MG63 (cell line): ENCODE measurements at regions not wholly inside any gene's neighbourhood (a gene's known extent, or its start where the extent isn't known, plus 50 kb on each side); places are given as distances from the start of the nearest gene placed in this dataset.
A peak's percentile ranks its signal among the peaks of the same experiment; 100 is the strongest.
"Not testable (repeated sequence)": the region's sequence is repeated elsewhere in the genome, so short reads cannot be mapped to it uniquely, and the experiment has no call there.

Experiments used
- DNase-seq: peaks from one replicate; pipeline ENCODE4 v3.0.0-alpha.2; 2020
- H3K27me3 ChIP-seq: fragments of 250-450 bp; sonication (Bioruptor Pico); 2 replicates; pipeline ENCODE4 v1.5.1; 2020; ENCODE audit warnings: mild to moderate bottlenecking, moderate library complexity
- H3K36me3 ChIP-seq: fragments of 250-450 bp; sonication (Bioruptor Pico); 2 replicates; pipeline ENCODE4 v1.5.1; 2020; ENCODE audit warnings: mild to moderate bottlenecking, moderate library complexity
- H3K4me3 ChIP-seq: fragments of 250-450 bp; sonication (Bioruptor Pico); 2 replicates; pipeline ENCODE4 v1.5.1; 2020; ENCODE audit warnings: mild to moderate bottlenecking, moderate library complexity
- H3K9me3 ChIP-seq: fragments of 250-450 bp; sonication (Bioruptor Pico); 2 replicates; pipeline ENCODE4 v1.5.1; 2020; ENCODE audit warnings: mild to moderate bottlenecking, moderate library complexity

DNA sequence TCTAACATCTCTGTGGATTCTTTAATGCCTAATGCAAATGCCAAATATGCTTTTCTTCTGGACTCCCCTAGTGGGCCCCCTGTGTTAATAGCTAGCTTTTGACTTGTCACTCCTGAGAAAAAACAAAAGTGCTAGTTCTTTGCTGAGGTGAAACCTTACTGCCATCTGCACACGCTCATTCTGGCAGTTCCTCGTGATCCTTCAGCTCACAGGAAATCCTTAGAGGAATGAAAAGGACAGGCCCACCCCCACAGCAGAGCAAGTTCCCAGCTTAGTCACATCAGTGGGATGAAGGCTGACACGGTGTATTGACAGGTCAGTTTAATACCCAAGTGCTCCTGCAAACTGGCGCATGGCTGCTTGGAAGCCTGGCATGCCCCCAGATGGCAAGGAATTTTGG is 165.1 kb upstream of the ATP2B1 start:
- no peak for DNase-seq
- Histone ChIP-seq H3K36me3 (no peaks in the 10 kb centered on the region; the same call in 1 of the 2 replicates), H3K9me3 (no peaks in the 10 kb centered on the region; the same call in 1 of the 2 replicates), H3K4me3 (no peak overlapping the region), H3K27me3 (no peaks in the 10 kb centered on the region)

GRCh38 chr12:89872922-89873630 is 164.4 kb upstream of the ATP2B1 start:
- no peaks in the 10 kb centered on the region; the same call in 1 of the 2 replicates for H3K9me3 ChIP-seq
- no peak for DNase-seq
- H3K27me3 ChIP-seq = no peaks in the 10 kb centered on the region
- no peaks in the 10 kb centered on the region; the same call in 1 of the 2 replicates for H3K36me3 ChIP-seq
- no peak overlapping the region for H3K4me3 ChIP-seq

GRCh38 chr12:89870413-89871184 is 162.0 kb upstream of the ATP2B1 start:
- no peaks in the 10 kb centered on the region for H3K27me3 ChIP-seq
- no peaks in the 10 kb centered on the region for H3K36me3 ChIP-seq
- DNase-seq = no peak
- no peak overlapping the region for H3K4me3 ChIP-seq
- H3K9me3 ChIP-seq = no peaks in the 10 kb centered on the region; the same call in 1 of the 2 replicates

DNA sequence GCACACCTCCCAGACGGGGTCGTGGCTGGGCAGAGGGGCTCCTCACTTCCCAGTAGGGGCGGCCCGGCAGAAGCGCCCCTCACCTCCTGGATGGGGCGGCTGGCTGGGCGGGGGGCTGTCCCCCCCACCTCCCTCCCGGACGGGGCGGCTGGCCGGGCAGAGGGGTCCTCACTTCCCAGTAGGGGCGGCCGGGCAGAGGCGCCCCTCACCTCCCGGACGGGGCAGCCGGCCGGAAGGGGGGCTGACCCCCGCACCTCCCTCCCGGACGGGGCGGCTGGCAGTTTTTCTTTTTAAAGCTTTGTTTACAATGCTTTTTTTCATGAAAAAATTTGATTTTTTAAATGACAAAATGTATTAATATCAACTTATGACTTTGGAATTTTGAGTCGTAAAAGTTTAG is 159.0 kb upstream of the ATP2B1 start:
- not testable (repeated sequence) for DNase-seq, H3K4me3 ChIP-seq, H3K36me3 ChIP-seq, H3K9me3 ChIP-seq, H3K27me3 ChIP-seq

GRCh38 chr12:89864411-89864810 is 155.8 kb upstream of the ATP2B1 start:
- no peaks in the 10 kb centered on the region; the same call in 1 of the 2 replicates for H3K9me3 ChIP-seq
- no peak overlapping the region for H3K4me3 ChIP-seq
- no peak for DNase-seq
- H3K27me3 ChIP-seq = no peaks in the 10 kb centered on the region
- no peaks in the 10 kb centered on the region for H3K36me3 ChIP-seq

DNA sequence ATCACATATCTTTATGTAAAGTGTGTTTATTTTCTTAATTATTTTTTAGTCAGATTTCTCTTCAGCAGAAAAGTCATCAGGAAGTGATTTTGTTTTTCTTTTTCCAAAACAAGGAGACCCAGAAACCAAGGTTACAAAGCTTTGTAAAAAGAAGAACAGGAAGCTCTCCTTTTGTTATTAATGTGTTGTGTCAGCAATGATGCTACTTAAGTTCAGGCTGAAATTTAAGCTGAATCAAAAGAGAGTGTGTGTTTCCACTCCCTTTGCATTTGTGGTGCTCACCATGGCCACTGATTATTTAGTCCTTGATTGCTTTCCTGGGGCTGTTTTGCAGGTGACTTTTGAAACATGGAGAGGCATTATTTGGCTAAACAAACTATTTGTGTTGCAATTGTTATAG is 155.3 kb upstream of the ATP2B1 start:
- Histone ChIP-seq H3K4me3 (no peak overlapping the region), H3K36me3 (no peaks in the 10 kb centered on the region), H3K9me3 (no peaks in the 10 kb centered on the region), H3K27me3 (no peaks in the 10 kb centered on the region)
- DNase-seq = no peak

DNA sequence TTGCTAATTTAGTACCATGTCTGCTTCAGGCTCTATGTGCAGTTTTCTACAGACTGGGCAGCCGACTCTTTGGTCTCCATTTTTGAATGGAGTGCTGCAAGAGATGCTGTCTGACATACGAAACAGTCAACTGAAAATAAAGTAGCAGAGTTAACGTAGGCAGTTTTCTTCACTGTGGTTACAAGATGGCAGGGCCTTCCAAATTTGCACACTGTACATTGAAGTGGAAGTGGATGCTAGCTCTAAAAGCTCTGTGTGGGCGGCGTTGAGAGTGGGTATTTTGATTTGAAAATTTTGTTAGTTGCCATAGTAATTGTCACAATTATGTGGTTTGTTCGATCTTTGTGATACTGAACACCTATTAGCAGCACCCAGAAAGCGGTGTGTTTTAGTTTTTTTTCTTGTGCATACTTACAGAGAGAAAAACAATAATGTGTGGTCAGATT is 154.9 kb upstream of the ATP2B1 start:
- H3K36me3 ChIP-seq = no peaks in the 10 kb centered on the region
- no peak overlapping the region for H3K4me3 ChIP-seq
- DNase-seq = no peak
- no peaks in the 10 kb centered on the region for H3K9me3 ChIP-seq
- no peaks in the 10 kb centered on the region for H3K27me3 ChIP-seq

DNA sequence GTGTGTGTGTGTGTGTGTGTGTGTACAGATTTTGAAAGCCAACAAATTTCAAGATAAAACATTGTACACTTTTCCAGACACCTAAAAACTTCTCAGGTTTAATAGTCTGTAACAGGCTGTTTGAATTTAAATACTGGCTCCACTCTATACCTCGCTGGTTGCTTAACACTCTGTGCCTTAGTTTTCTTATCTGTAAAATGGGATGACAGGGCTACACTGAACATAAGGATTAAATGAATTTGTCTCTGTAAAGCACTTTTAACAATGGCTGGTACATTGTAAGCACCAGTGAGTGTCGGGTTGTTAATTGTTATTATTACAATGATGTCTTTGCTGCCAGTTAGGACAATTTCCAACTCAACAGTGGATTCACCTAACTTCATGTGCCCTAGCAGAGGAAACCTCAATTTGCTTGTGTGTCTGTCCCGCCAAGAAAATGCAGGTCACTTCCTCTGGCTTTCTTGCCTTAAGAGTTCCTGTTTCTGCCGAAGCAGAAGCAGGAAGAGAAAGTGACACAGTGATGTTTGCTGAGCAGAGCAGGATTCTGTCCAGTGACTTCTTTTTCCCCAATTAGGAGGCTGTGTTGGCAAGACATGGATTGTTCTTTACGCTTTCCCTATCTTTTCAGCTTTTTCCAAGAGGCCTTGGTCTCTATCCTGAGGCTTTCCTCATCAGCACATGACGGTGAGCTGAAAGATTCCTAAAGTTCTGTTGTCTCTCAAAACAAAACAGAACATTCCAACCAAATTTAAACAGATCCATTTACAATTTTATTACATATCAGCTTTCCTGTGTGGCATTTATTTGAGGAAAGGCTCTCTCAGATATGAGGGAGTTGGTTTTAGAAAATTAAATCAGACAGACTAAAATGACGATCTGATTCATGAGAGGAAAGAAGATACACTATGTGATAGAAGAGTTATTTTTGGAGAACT is 154.1 kb upstream of the ATP2B1 start:
- DNase-seq = no peak
- no peak overlapping the region for H3K4me3 ChIP-seq

DNA sequence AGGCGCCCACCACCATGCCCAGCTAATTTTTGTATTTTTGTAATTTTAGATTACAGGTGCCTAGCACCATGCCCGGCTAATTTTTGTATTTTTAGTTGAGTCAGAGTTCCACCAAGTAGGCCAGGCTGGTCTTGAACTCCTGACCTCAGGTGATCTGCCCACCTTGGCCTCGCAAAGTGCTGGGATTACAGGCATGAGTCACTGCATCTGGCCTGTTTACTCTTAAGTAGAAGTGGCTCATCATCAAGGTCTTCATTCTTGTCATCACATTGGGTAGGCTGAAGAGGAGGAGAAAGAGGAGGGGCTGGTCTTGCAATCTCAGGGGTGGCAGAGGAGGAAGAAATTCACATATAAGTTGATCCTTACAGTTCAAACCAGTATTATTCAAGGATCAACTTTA is 152.4 kb upstream of the ATP2B1 start:
- H3K4me3 ChIP-seq = no peak overlapping the region
- DNase-seq = peak; percentile 43
- no peaks in the 10 kb centered on the region for H3K36me3 ChIP-seq
- no peaks in the 10 kb centered on the region for H3K9me3 ChIP-seq
- no peaks in the 10 kb centered on the region for H3K27me3 ChIP-seq

More for the DNA sequence above, 154.1 kb upstream of the ATP2B1 start:
- Histone ChIP-seq H3K27me3 (no peaks in the 10 kb centered on the region), H3K36me3 (no peaks in the 10 kb centered on the region), H3K9me3 (no peaks in the 10 kb centered on the region)

DNA sequence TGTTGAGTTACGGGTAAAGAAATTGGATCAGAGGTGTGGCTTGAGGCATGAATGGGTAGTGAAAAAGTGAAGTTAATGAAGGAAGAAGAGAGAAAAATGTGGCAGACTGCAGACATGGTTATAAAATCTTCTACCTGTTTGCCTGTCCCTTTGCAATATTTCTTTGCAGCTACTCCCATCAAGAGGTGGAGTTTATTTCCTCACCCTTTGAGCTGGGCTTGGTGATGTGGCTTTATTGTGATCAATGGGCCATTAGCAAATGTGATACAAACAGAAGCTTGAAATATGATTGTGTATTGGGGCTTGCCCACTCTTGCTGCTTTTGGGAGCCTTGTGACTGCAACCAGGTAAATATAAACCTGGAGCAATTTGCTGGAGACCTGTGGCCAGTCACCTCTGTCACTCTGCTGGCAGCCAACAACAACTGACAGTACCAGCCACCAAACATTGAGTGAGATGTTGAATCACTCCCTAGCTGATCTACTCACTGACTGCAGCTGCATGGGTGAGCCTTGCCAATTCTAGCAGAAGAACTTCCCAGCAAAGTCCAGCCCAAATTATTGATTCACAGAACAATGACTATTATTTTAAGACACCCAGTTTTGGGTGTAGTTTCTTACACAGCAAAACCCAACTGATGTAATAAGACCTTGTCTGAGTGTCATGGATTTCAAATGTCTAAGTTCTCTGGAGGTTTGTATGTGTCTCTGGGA is 151.0 kb upstream of the ATP2B1 start:
- Histone ChIP-seq H3K36me3 (no peaks in the 10 kb centered on the region), H3K9me3 (no peaks in the 10 kb centered on the region), H3K4me3 (no peak overlapping the region), H3K27me3 (no peaks in the 10 kb centered on the region)
- peak; percentile 11 for DNase-seq

DNA sequence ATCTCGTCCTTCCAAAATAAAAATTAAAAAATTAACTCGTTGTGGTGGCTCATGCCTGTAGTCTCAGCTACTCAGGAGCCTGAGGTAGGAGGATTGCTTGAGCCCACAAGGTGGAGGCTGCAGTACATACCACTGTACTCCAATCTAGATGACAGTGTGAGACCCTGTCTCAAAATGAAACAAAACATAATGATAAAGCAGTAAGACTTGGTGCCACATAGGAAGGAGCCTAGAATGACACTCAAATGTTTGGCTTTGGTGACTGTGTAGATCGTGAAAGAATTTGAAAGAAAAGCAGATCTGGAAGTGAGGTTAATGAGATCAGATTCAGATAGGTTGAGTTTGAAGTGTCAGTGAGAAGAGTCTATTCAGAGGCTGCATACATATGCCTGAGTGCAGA is 150.1 kb upstream of the ATP2B1 start:
- no peak overlapping the region for H3K4me3 ChIP-seq
- H3K9me3 ChIP-seq = no peaks in the 10 kb centered on the region
- H3K36me3 ChIP-seq = no peaks in the 10 kb centered on the region
- H3K27me3 ChIP-seq = no peaks in the 10 kb centered on the region
- no peak for DNase-seq

DNA sequence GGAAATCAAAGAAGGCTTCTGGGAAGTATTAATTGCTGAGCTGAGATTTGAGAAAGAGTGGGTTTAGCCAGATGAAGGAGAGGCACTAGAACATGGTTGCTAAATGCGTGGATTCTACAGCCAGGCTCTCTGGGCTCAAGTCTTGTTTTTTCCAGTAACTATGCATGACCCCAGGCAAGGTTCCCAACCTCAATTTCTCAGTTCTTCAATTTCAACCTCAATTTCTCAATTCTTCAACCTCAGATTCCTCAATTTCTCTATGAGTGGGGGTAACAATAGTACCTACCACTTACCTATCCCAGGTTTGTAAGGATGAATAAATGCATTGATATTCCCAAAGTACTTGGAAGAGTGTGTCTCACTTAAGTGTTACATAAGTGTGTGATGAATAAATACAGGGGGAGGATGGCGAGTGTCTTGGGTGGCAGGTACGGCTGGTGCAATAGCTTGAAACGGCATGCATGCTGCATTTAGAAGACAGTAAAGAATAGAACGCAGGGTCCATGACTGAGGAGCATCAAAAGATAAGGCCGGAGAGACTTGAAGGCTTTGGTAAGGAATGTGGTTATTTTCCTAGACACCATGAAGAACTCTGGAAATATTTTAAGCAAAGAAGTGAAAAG is 149.1 kb upstream of the ATP2B1 start:
- H3K4me3 ChIP-seq = no peak overlapping the region
- H3K36me3 ChIP-seq = no peaks in the 10 kb centered on the region
- no peak for DNase-seq
- no peaks in the 10 kb centered on the region for H3K9me3 ChIP-seq
- no peaks in the 10 kb centered on the region for H3K27me3 ChIP-seq

DNA sequence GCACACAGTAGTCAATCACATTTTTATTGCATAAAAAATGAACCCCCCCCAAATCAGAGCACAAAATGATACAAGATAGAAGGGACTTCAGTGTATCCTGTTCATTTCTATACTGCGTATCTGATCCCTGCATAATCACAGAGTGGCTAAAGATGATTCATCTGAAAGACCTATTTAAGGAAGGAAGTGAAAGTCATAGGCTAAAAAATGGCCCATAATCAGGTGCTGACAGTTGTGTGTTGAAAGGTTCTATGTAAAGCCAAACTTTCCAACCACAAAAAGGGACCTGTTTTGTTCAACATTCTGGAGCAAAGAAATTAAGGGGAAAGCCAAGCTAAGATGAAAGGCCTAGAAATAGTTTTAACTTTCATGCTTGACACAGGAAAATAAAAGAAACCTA is 147.8 kb upstream of the ATP2B1 start:
- Histone ChIP-seq H3K9me3 (no peaks in the 10 kb centered on the region), H3K36me3 (no peaks in the 10 kb centered on the region), H3K27me3 (no peaks in the 10 kb centered on the region), H3K4me3 (no peak overlapping the region)
- no peak for DNase-seq

- Histone ChIP-seq H3K27me3 (no peaks in the 10 kb centered on the region), H3K9me3 (no peaks in the 10 kb centered on the region), H3K36me3 (no peaks in the 10 kb centered on the region), H3K4me3 (no peak overlapping the region)
- no peak for DNase-seq
Observed at GRCh38 chr12:89848732-89849131, 140.1 kb upstream of the ATP2B1 start.

- H3K9me3 ChIP-seq = no peaks in the 10 kb centered on the region
- no peaks in the 10 kb centered on the region for H3K36me3 ChIP-seq
- DNase-seq = no peak
- no peak overlapping the region for H3K4me3 ChIP-seq
- no peaks in the 10 kb centered on the region for H3K27me3 ChIP-seq
Observed at GRCh38 chr12:89846473-89847055, 137.9 kb upstream of the ATP2B1 start.

DNA sequence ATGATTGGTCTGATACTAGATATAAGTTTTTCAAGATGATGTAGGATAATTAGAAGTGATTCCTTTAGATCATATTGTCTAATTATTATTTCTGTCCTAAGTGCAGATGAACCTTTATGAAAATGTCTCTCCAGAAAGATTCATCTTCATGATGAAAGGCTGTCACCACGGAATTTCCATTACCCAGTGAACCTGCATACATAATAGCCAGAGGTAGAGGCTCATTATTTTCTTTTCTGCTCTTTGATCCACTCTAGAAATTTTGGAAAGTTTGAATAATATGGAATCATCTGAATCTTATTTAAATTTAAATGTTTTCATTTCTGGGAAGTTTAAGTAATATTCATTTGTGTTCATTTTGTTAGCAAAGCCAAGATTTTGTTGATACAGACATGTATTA is 137.1 kb upstream of the ATP2B1 start:
- Histone ChIP-seq H3K4me3 (no peak overlapping the region), H3K36me3 (no peaks in the 10 kb centered on the region), H3K27me3 (no peaks in the 10 kb centered on the region), H3K9me3 (no peaks in the 10 kb centered on the region)
- no peak for DNase-seq
